ENCODE measurements at regions not wholly inside any gene's neighbourhood (a gene's known extent, or its start where the extent isn't known, plus 50 kb on each side); places are given as distances from the start of the nearest gene placed in this dataset.

GRCh38 chr9:120065151-120065550 lies 514.8 kb downstream of the CDK5RAP2 start:
- no peaks in the 10 kb centered on the region for H4K20me1 ChIP-seq (ENCODE audit: control insufficient read depth, insufficient read depth, insufficient read length)
- H3K79me1 ChIP-seq (ENCODE audit: insufficient read depth, low read depth, low read length, poor library complexity, severe bottlenecking) = no peaks in the 10 kb centered on the region
- H4K91ac ChIP-seq (ENCODE audit: insufficient read length, low read depth, low read length) = no peak overlapping the region
- H2BK5ac ChIP-seq (ENCODE audit: insufficient read length, low read length) = no peak overlapping the region
- no peaks in the 10 kb centered on the region for H3K79me2 ChIP-seq (ENCODE audit: insufficient read depth, low read length)
- no peaks in the 10 kb centered on the region for H3K36me3 Mint-ChIP-seq (ENCODE audit: insufficient read depth in 1 of 3, low read depth in 3 of 3)
- H2BK20ac ChIP-seq (ENCODE audit: low read depth, low read length, poor library complexity, severe bottlenecking) = no peak overlapping the region
- no peaks in the 10 kb centered on the region for H3K4me1 ChIP-seq (ENCODE audit: insufficient read depth, low read length)
- H3K9ac ChIP-seq (ENCODE audit: extremely low read depth, insufficient read length, low read length) = no peak overlapping the region
- no peak overlapping the region for H2BK15ac ChIP-seq (ENCODE audit: low read depth, low read length)
- no peak overlapping the region for H3K18ac ChIP-seq (ENCODE audit: insufficient read length, low read depth, low read length)
- H3K14ac ChIP-seq (ENCODE audit: insufficient read depth, low read length) = no peak overlapping the region
- no peak overlapping the region for H3K23ac ChIP-seq (ENCODE audit: insufficient read length, low read depth, low read length)
- H3K4me3 Mint-ChIP-seq = no peak overlapping the region
- no peak overlapping the region for H3K27ac Mint-ChIP-seq
- no peak overlapping the region for H2BK12ac ChIP-seq (ENCODE audit: insufficient read length, low read depth, low read length)
- DNase-seq = no peak
- H2AK5ac ChIP-seq (ENCODE audit: insufficient read length, low read length) = no peak overlapping the region
- no peaks in the 10 kb centered on the region for H3K4me1 Mint-ChIP-seq
- H3K27ac ChIP-seq (ENCODE audit: insufficient read length, low read depth, low read length) = no peak overlapping the region
- no peaks in the 10 kb centered on the region for H3K23me2 ChIP-seq (ENCODE audit: insufficient read length, low read depth, low read length, poor library complexity, severe bottlenecking)
- H3K4ac ChIP-seq (ENCODE audit: low read depth, low read length) = no peak overlapping the region
- no peak overlapping the region for H3K4me2 ChIP-seq (ENCODE audit: insufficient read depth, insufficient read length, low read length)
- H2BK120ac ChIP-seq (ENCODE audit: low read depth, low read length, poor library complexity, severe bottlenecking) = no peak overlapping the region
- no peak overlapping the region for H3T11ph ChIP-seq (ENCODE audit: low read length)
- no peak overlapping the region for H4K8ac ChIP-seq (replicated peaks; ENCODE audit: insufficient read length, low read depth, low read length)
- no CpG with 5 or more reads among the region's 4 CpGs for WGBS (ENCODE audit: extremely low coverage, insufficient read length, low lambda C conversion rate)
- H3K56ac ChIP-seq (ENCODE audit: insufficient read length, low read depth, low read length) = no peak overlapping the region
- H3K27me3 Mint-ChIP-seq (ENCODE audit: low read depth) = peaks cover 3% of the 10 kb centered on the region; the same call in 1 of the 2 replicates
- H2AFZ ChIP-seq (ENCODE audit: low read length) = no peak overlapping the region
- no peak overlapping the region for H4K5ac ChIP-seq (ENCODE audit: insufficient read length, low read depth, low read length)
- no peaks in the 10 kb centered on the region for H3K9me3 ChIP-seq (ENCODE audit: control insufficient read depth, low read depth, low read length)
- H3K9me3 Mint-ChIP-seq = no peaks in the 10 kb centered on the region; a peak in 2 of 5 replicates
- no peak for TF ChIP-seq CTCF (conservative IDR thresholded peaks at IDR 0.05)
- no peaks in the 10 kb centered on the region for H3K27me3 ChIP-seq (ENCODE audit: insufficient read depth, low read length)

Measured in H9 (cell line).